HG02970 (cell line): ENCODE measurements at regions not wholly inside any gene's neighbourhood (a gene's known extent, or its start where the extent isn't known, plus 50 kb on each side); places are given as distances from the start of the nearest gene placed in this dataset.
"Not testable (repeated sequence)": the region's sequence is repeated elsewhere in the genome, so short reads cannot be mapped to it uniquely, and the experiment has no call there.

Experiments used
- ATAC-seq: cut with Tn5 transposase; IDR thresholded peaks from one replicate; pipeline ENCODE4 v1.9.1; 2021; ENCODE audit warnings: mild to moderate bottlenecking, moderate library complexity, moderate number of reproducible peaks; ENCODE audit not compliant: unreplicated experiment, low FRiP score

GRCh38 chr11:135017296-135017695, 605.3 kb upstream of the B3GAT1 start:
- ATAC-seq = no peak

GRCh38 chr11:135015966-135016365, 603.9 kb upstream of the B3GAT1 start:
- ATAC-seq = no peak

- not testable (repeated sequence) for ATAC-seq
Observed at GRCh38 chr11:135011313-135011712, 599.3 kb upstream of the B3GAT1 start.

GRCh38 chr11:135009125-135009524, 597.1 kb upstream of the B3GAT1 start:
- no peak for ATAC-seq

- no peak for ATAC-seq
Observed at GRCh38 chr11:135008412-135008811, 596.4 kb upstream of the B3GAT1 start.

GRCh38 chr11:135008001-135008405, 596.0 kb upstream of the B3GAT1 start:
- ATAC-seq = no peak

- no peak for ATAC-seq
Observed at GRCh38 chr11:135006800-135007199, 594.8 kb upstream of the B3GAT1 start.

GRCh38 chr11:135004495-135004894, 592.5 kb upstream of the B3GAT1 start:
- no peak for ATAC-seq

GRCh38 chr11:135002236-135002635, 590.2 kb upstream of the B3GAT1 start:
- ATAC-seq = no peak

- ATAC-seq = no peak
Observed at GRCh38 chr11:135001581-135001980, 589.5 kb upstream of the B3GAT1 start.

GRCh38 chr11:135001065-135001464, 589.0 kb upstream of the B3GAT1 start:
- ATAC-seq = not testable (repeated sequence)

- no peak for ATAC-seq
Observed at GRCh38 chr11:134999590-134999989, 587.5 kb upstream of the B3GAT1 start.

GRCh38 chr11:134997652-134998320, 585.7 kb upstream of the B3GAT1 start:
- ATAC-seq = no peak

- ATAC-seq = no peak
Observed at GRCh38 chr11:134995741-134996140, 583.7 kb upstream of the B3GAT1 start.

GRCh38 chr11:134994431-134994830, 582.4 kb upstream of the B3GAT1 start:
- no peak for ATAC-seq

- no peak for ATAC-seq
Observed at GRCh38 chr11:134993691-134994243, 581.7 kb upstream of the B3GAT1 start.

GRCh38 chr11:134992981-134993380, 580.9 kb upstream of the B3GAT1 start:
- ATAC-seq = no peak

- ATAC-seq = no peak
Observed at GRCh38 chr11:134988495-134988894, 576.5 kb upstream of the B3GAT1 start.

- no peak for ATAC-seq
Observed at GRCh38 chr11:134987822-134988221, 575.8 kb upstream of the B3GAT1 start.

GRCh38 chr11:134987223-134987768, 575.3 kb upstream of the B3GAT1 start:
- ATAC-seq = no peak

- no peak for ATAC-seq
Observed at GRCh38 chr11:134984421-134984820, 572.4 kb upstream of the B3GAT1 start.

GRCh38 chr11:134982432-134982831, 570.4 kb upstream of the B3GAT1 start:
- not testable (repeated sequence) for ATAC-seq
